Natural killer cell (primary cell): ENCODE measurements at regions not wholly inside any gene's neighbourhood (a gene's known extent, or its start where the extent isn't known, plus 50 kb on each side); places are given as distances from the start of the nearest gene placed in this dataset.

Experiments
- ATAC-seq, 3 donors: fragments of 150-1000 bp in 2 of 3; fragments of 200-7000 bp in 1 of 3; cut with Tn5 transposase; 1 replicate in 1 of 3; 2 replicates in 2 of 3; pipeline ENCODE4 v1.10.0; 2021; ENCODE audit warnings: mild to moderate bottlenecking in 2 of 3, moderate library complexity in 2 of 3
- DNase-seq, 2 donors: peaks; one replicate each; pipeline versions ENCODE4 v3.0.0 to v3.0.0-alpha.2; 2013 to 2021; ENCODE audit warnings: mixed read lengths in 1 of 2
- H3K27ac ChIP-seq: one replicate; pipeline ENCODE4 v1.5.1; 2013; ENCODE audit warnings: mild to moderate bottlenecking, low read length
- H3K27me3 ChIP-seq: one replicate; pipeline ENCODE4 v1.6.1; 2013; ENCODE audit warnings: low read length; ENCODE audit not compliant: control insufficient read depth, insufficient read depth
- H3K36me3 ChIP-seq: one replicate; pipeline ENCODE4 v1.6.1; 2013; ENCODE audit warnings: low read length; ENCODE audit not compliant: control insufficient read depth, insufficient read depth
- H3K4me1 ChIP-seq: one replicate; pipeline ENCODE4 v1.6.1; 2013; ENCODE audit warnings: low read length; ENCODE audit not compliant: control insufficient read depth, insufficient read depth
- H3K4me3 ChIP-seq: one replicate; pipeline ENCODE4 v1.5.1; 2013; ENCODE audit warnings: low read length
- H3K9me3 ChIP-seq: one replicate; pipeline ENCODE4 v1.6.1; 2013; ENCODE audit warnings: low read length; ENCODE audit not compliant: control insufficient read depth, insufficient read depth
- H3K27ac Mint-ChIP-seq, 2 donors: one replicate each; pipeline ENCODE4 v1.8.0; 2022; ENCODE audit warnings: mild to moderate bottlenecking in 2 of 2, mixed read lengths in 2 of 2, moderate library complexity in 1 of 2
- H3K27me3 Mint-ChIP-seq, 2 donors: one replicate each; pipeline ENCODE4 v1.8.0; 2022; ENCODE audit warnings: low read depth in 2 of 2, mixed read lengths in 2 of 2
- H3K36me3 Mint-ChIP-seq: one replicate; pipeline ENCODE4 v1.8.0; 2022; ENCODE audit warnings: mixed read lengths
- H3K4me1 Mint-ChIP-seq, 2 donors: one replicate each; pipeline ENCODE4 v1.8.0; 2022; ENCODE audit warnings: mixed read lengths in 2 of 2
- H3K4me3 Mint-ChIP-seq: one replicate; pipeline ENCODE4 v1.8.0; 2022; ENCODE audit warnings: mild to moderate bottlenecking, moderate library complexity, mixed read lengths
- H3K9me3 Mint-ChIP-seq, 2 donors: one replicate each; pipeline ENCODE4 v1.8.0; 2022; ENCODE audit warnings: mixed read lengths in 2 of 2
- CTCF ChIP-seq: fragments of 200-600 bp; IDR thresholded peaks from one replicate; pipeline ENCODE4 v1.8.0; 2022; ENCODE audit warnings: antibody characterized with exemption
- WGBS: methylation state at CpG from one replicate; pipeline ENCODE4 v1.1.7; 2013; ENCODE audit warnings: missing lambda C conversion rate; ENCODE audit not compliant: insufficient coverage; 5-methylcytosine and 5-hydroxymethylcytosine counted together
- intact Hi-C: fragments of 100-400 bp; cut with micrococcal nuclease; formaldehyde crosslinking; loops from one replicate; pipeline ENCODE4 v1.14.2; 2022

- WGBS: 72% methylated on average over 4 of the region's 4 CpGs
- Mint-ChIP-seq H3K27me3 (no peaks in the 10 kb centered on the region), H3K36me3 (no peaks in the 10 kb centered on the region), H3K4me1 (no peaks in the 10 kb centered on the region), H3K27ac (no peak overlapping the region), H3K9me3 (peaks cover 0 to 2% of the 10 kb centered on the region in 2 donors), H3K4me3 (no peak overlapping the region)
- H3K4me1 ChIP-seq: no peaks in the 10 kb centered on the region
- no peak overlapping the region for H3K4me3 ChIP-seq
- H3K36me3 ChIP-seq: no peaks in the 10 kb centered on the region
- no peak overlapping the region for H3K27ac ChIP-seq
- TF ChIP-seq CTCF: no peak
- H3K9me3 ChIP-seq: no peaks in the 10 kb centered on the region
- DNase-seq (no peak), ATAC-seq (no peak)
- intact Hi-C loops: no loop called here
- no peaks in the 10 kb centered on the region for H3K27me3 ChIP-seq
These were observed 571.7 kb upstream of the FANCL start for GRCh38 chr2:58812771-58813344.

- ATAC-seq (no peak), DNase-seq (no peak)
- Histone ChIP-seq H3K36me3 (no peaks in the 10 kb centered on the region), H3K27ac (no peak overlapping the region), H3K4me1 (no peaks in the 10 kb centered on the region), H3K4me3 (no peak overlapping the region), H3K9me3 (no peaks in the 10 kb centered on the region), H3K27me3 (no peaks in the 10 kb centered on the region)
- no CpG with 5 or more reads among the region's 1 CpG for WGBS
- no peak for TF ChIP-seq CTCF
- no peak overlapping the region for H3K27ac Mint-ChIP-seq
- no peaks in the 10 kb centered on the region for H3K36me3 Mint-ChIP-seq
- no peaks in the 10 kb centered on the region for H3K27me3 Mint-ChIP-seq
- intact Hi-C loops: no loop called here
- no peaks in the 10 kb centered on the region for H3K4me1 Mint-ChIP-seq
- no peak overlapping the region for H3K4me3 Mint-ChIP-seq
- no peaks in the 10 kb centered on the region for H3K9me3 Mint-ChIP-seq
These were observed 564.0 kb upstream of the FANCL start for GRCh38 chr2:58805126-58805525.

- DNase-seq (no peak), ATAC-seq (no peak)
- Histone ChIP-seq H3K9me3 (no peaks in the 10 kb centered on the region), H3K36me3 (no peaks in the 10 kb centered on the region), H3K27ac (no peak overlapping the region), H3K4me3 (no peak overlapping the region), H3K27me3 (no peaks in the 10 kb centered on the region), H3K4me1 (no peaks in the 10 kb centered on the region)
- no peak for TF ChIP-seq CTCF
- Mint-ChIP-seq H3K27me3 (no peaks in the 10 kb centered on the region), H3K27ac (no peak overlapping the region), H3K9me3 (no peaks in the 10 kb centered on the region), H3K36me3 (no peaks in the 10 kb centered on the region), H3K4me3 (no peak overlapping the region), H3K4me1 (no peaks in the 10 kb centered on the region)
- intact Hi-C loops: no loop called here
- WGBS: 74% methylated on average over 2 of the region's 2 CpGs
These were observed 562.1 kb upstream of the FANCL start for GRCh38 chr2:58803192-58803591.

- Histone ChIP-seq H3K4me3 (no peak overlapping the region), H3K9me3 (no peaks in the 10 kb centered on the region), H3K4me1 (no peaks in the 10 kb centered on the region), H3K36me3 (no peaks in the 10 kb centered on the region), H3K27ac (no peak overlapping the region), H3K27me3 (no peaks in the 10 kb centered on the region)
- TF ChIP-seq CTCF: no peak
- ATAC-seq (no peak), DNase-seq (no peak)
- intact Hi-C loops: no loop called here
- H3K4me3 Mint-ChIP-seq: no peak overlapping the region
- H3K27ac Mint-ChIP-seq: no peak overlapping the region
- H3K9me3 Mint-ChIP-seq: no peaks in the 10 kb centered on the region
- H3K36me3 Mint-ChIP-seq: no peaks in the 10 kb centered on the region
- H3K4me1 Mint-ChIP-seq: no peaks in the 10 kb centered on the region
- no peaks in the 10 kb centered on the region for H3K27me3 Mint-ChIP-seq
- 85% methylated on average over 3 of the region's 4 CpGs for WGBS
These were observed 559.8 kb upstream of the FANCL start for GRCh38 chr2:58800881-58801280.
